Iris pigment epithelial cell (primary cell): ENCODE measurements at regions not wholly inside any gene's neighbourhood (a gene's known extent, or its start where the extent isn't known, plus 50 kb on each side); places are given as distances from the start of the nearest gene placed in this dataset.

Experiments
- DNase-seq: peaks from one replicate; pipeline ENCODE4 v3.0.0-alpha.2; 2011; ENCODE audit warnings: low read depth

GRCh38 chr12:93177208-93178153, 200.2 kb upstream of the NUDT4 start:
- peak; percentile 66 for DNase-seq

- no peak for DNase-seq
Measured at GRCh38 chr12:93178154-93178878, 199.4 kb upstream of the NUDT4 start.

- DNase-seq = no peak
Measured at GRCh38 chr12:93179792-93180191, 197.9 kb upstream of the NUDT4 start.

- no peak for DNase-seq
Measured at GRCh38 chr12:93180566-93180965, 197.2 kb upstream of the NUDT4 start.

GRCh38 chr12:93181409-93181965, 196.2 kb upstream of the NUDT4 start:
- DNase-seq = no peak

- DNase-seq = no peak
Measured at GRCh38 chr12:93183940-93184671, 193.6 kb upstream of the NUDT4 start.

- no peak for DNase-seq
Measured at GRCh38 chr12:93184672-93185368, 192.9 kb upstream of the NUDT4 start.

- no peak for DNase-seq
Measured at GRCh38 chr12:93185369-93185741, 192.4 kb upstream of the NUDT4 start.

GRCh38 chr12:93186131-93186530, 191.6 kb upstream of the NUDT4 start:
- DNase-seq = peak; percentile 82

GRCh38 chr12:93186621-93187020, 191.1 kb upstream of the NUDT4 start:
- no peak for DNase-seq

GRCh38 chr12:93191423-93191822, 186.3 kb upstream of the NUDT4 start:
- no peak for DNase-seq

GRCh38 chr12:93191956-93192355, 185.8 kb upstream of the NUDT4 start:
- peak; percentile 66 for DNase-seq

- DNase-seq = peak; percentile 32
Measured at GRCh38 chr12:93192878-93193277, 184.8 kb upstream of the NUDT4 start.

GRCh38 chr12:93195511-93195910, 182.2 kb upstream of the NUDT4 start:
- DNase-seq = no peak

GRCh38 chr12:93197067-93197593, 180.6 kb upstream of the NUDT4 start:
- DNase-seq = peak; percentile 76

GRCh38 chr12:93198086-93198485, 179.6 kb upstream of the NUDT4 start:
- peak; percentile 84 for DNase-seq

- peak; percentile 61 for DNase-seq
Measured at GRCh38 chr12:93199831-93200236, 177.9 kb upstream of the NUDT4 start.

GRCh38 chr12:93200291-93200917, 177.3 kb upstream of the NUDT4 start:
- peak; percentile 20 for DNase-seq

- no peak for DNase-seq
Measured at GRCh38 chr12:93201990-93202389, 175.7 kb upstream of the NUDT4 start.

- DNase-seq = no peak
Measured at GRCh38 chr12:93202688-93203087, 175.0 kb upstream of the NUDT4 start.

- no peak for DNase-seq
Measured at GRCh38 chr12:93203361-93203760, 174.4 kb upstream of the NUDT4 start.
